Breast epithelium (tissue), 4 donors: ENCODE measurements at regions not wholly inside any gene's neighbourhood (a gene's known extent, or its start where the extent isn't known, plus 50 kb on each side); places are given as distances from the start of the nearest gene placed in this dataset.

Source experiments
- DNase-seq, 2 donors: peaks; one replicate each; pipeline ENCODE4 v3.0.0-alpha.2; 2019; ENCODE audit warnings: low spot score in 2 of 2
- H3K27ac ChIP-seq, 2 donors: fragments of 200-600 bp; sonication (generic) in 1 of 2; one replicate each; pipeline ENCODE4 v1.5.1; 2016 to 2019; ENCODE audit warnings: mild to moderate bottlenecking in 1 of 2
- H3K27me3 ChIP-seq, 2 donors: fragments of 200-600 bp; sonication (generic) in 1 of 2; one replicate each; pipeline versions ENCODE4 v1.5.1 to v1.6.0; 2017 to 2019; ENCODE audit warnings: control low read depth in 1 of 2, mild to moderate bottlenecking in 1 of 2
- H3K36me3 ChIP-seq: fragments of 200-600 bp; one replicate; pipeline ENCODE4 v1.5.1; 2019
- H3K4me1 ChIP-seq, 2 donors: fragments of 200-600 bp; sonication (generic); one replicate each; pipeline ENCODE4 v1.5.1; 2016 to 2019; ENCODE audit warnings: control low read depth in 1 of 2
- H3K4me3 ChIP-seq, 3 donors: fragments of 200-600 bp; sonication (generic); 1 replicate in 2 of 3; 2 replicates in 1 of 3; pipeline ENCODE4 v1.5.1; 2016 to 2019; ENCODE audit warnings: mild to moderate bottlenecking in 3 of 3, moderate library complexity in 2 of 3
- H3K9me3 ChIP-seq, 2 donors: fragments of 200-600 bp; sonication (generic) in 1 of 2; one replicate each; pipeline ENCODE4 v1.5.1; 2016 to 2019; ENCODE audit warnings: control low read depth in 1 of 2
- CTCF ChIP-seq, 3 donors: fragments of 450-650 bp; IDR thresholded peaks; one replicate each; pipeline ENCODE4 v1.5.1; 2016 to 2017; ENCODE audit warnings: antibody characterized with exemption in 3 of 3, mild to moderate bottlenecking in 3 of 3, moderate library complexity in 3 of 3
- POLR2A ChIP-seq: fragments of 450-650 bp; IDR thresholded peaks from one replicate; pipeline ENCODE4 v1.6.1; 2016; ENCODE audit warnings: antibody characterized with exemption, mild to moderate bottlenecking, moderate library complexity
- POLR2AphosphoS5 ChIP-seq, 3 donors: sonication (generic); formaldehyde crosslinking; IDR thresholded peaks; one replicate each; pipeline ENCODE4 v1.6.1; 2017; ENCODE audit warnings: antibody characterized with exemption in 3 of 3
- intact Hi-C: fragments of 100-400 bp; cut with DNase I; formaldehyde crosslinking; loops from one replicate; pipeline ENCODE4 v1.15.1; 2023; ENCODE audit warnings: low total_unique reads

DNA sequence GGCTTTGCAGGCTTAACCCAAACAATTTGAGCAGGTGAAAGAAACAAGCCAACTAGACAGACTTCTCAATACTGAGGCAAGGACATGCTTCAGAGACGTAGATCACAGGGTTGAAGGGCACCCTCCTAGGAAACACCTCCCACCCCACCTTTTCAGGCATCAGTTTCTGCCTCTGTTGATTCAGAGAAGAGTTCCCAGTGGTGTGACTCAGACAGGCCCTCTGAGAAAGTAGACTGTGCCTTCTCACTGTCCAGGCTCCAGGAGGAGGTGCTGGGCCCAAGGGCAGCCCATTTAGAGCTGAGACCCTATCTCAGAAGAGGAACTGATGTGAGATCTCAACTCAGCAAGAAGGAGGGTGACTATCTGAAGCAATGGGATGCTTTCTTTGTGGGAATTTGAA lies 108.1 kb downstream of the FAM50B start:
- no peaks in the 10 kb centered on the region for H3K36me3 ChIP-seq
- intact Hi-C loops = no loop called here
- no peak for TF ChIP-seq CTCF (IDR thresholded peaks at IDR 0.05)
- no peak for TF ChIP-seq POLR2AphosphoS5 (IDR thresholded peaks at IDR 0.05)
- no peak for TF ChIP-seq POLR2A

GRCh38 chr6:3958255-3958654 lies 109.1 kb downstream of the FAM50B start:
- no peaks in the 10 kb centered on the region for H3K9me3 ChIP-seq
- H3K27me3 ChIP-seq = no peaks in the 10 kb centered on the region
- no peaks in the 10 kb centered on the region for H3K36me3 ChIP-seq
- no peak overlapping the region for H3K27ac ChIP-seq
- H3K4me1 ChIP-seq = no peaks in the 10 kb centered on the region
- TF ChIP-seq POLR2AphosphoS5 (IDR thresholded peaks at IDR 0.05) = no peak
- TF ChIP-seq CTCF (IDR thresholded peaks at IDR 0.05) = no peak
- no peak for TF ChIP-seq POLR2A
- intact Hi-C loops = no loop called here
- no peak overlapping the region for H3K4me3 ChIP-seq
- DNase-seq = no peak

More for the DNA sequence above, 108.1 kb downstream of the FAM50B start:
- Histone ChIP-seq H3K27ac (no peak overlapping the region), H3K4me3 (no peak overlapping the region), H3K27me3 (no peaks in the 10 kb centered on the region), H3K4me1 (no peaks in the 10 kb centered on the region), H3K9me3 (no peaks in the 10 kb centered on the region)
- no peak for DNase-seq

DNA sequence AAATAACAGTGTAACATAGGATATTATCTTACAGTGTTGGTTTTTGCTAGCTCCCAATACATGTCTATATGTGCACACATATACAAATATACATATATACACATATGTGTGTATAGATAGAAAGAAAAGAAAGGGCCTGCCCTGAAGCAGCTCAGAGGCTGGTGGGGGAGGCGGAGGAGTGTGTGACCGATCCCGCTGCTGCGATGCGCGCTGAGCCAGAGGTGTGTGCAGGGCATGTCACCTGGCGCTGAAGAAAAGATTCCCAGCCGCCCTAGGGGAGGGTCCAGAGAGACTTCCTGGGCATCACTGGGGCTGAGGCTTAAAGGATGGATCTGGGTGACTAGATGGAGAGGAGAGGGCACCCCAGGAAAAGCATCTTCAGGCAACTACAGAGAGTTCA lies 110.2 kb downstream of the FAM50B start:
- Histone ChIP-seq H3K4me3 (no peak overlapping the region), H3K36me3 (no peaks in the 10 kb centered on the region), H3K4me1 (no peaks in the 10 kb centered on the region), H3K27me3 (no peaks in the 10 kb centered on the region), H3K9me3 (no peaks in the 10 kb centered on the region), H3K27ac (no peak overlapping the region)
- DNase-seq = no peak
- intact Hi-C loops = no loop called here
- TF ChIP-seq CTCF (IDR thresholded peaks at IDR 0.05) = no peak
- TF ChIP-seq POLR2AphosphoS5 (IDR thresholded peaks at IDR 0.05) = no peak
- TF ChIP-seq POLR2A = no peak

DNA sequence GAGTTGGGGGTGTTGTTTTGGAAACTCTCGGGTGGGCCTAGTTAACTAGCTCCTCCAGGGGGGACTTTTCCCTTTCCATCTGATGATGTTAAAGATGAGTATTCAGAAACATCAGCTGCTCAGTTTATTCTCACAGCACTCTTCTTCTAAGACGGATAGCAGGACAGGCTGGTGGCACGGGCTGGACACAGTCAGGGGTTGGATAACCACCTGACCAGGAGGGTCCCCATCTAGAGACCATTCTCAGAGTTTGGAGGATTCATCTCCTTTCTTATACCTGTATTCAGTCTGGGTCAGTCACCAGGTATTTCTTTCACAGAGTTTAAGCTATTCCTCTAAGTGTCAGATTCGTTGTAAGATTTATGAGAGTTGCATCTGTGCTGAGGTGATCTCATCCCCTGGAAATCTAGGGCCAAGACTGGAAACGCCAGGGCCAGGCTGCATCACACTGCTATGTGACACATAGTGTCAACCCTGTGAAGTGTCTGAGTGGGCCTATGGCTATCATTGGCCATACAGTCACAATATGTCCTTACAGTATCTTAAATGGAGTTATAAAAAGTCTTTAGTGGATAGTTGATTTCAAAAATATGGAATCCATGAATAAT lies 111.7 kb downstream of the FAM50B start:
- intact Hi-C loops = no loop called here

More for the DNA sequence above, 111.7 kb downstream of the FAM50B start:
- TF ChIP-seq POLR2A (no peak), POLR2AphosphoS5 (IDR thresholded peaks at IDR 0.05) (no peak), CTCF (IDR thresholded peaks at IDR 0.05) (no peak)
- DNase-seq = no peak
- no peak overlapping the region for H3K27ac ChIP-seq
- H3K4me1 ChIP-seq = no peaks in the 10 kb centered on the region
- no peaks in the 10 kb centered on the region for H3K9me3 ChIP-seq
- no peak overlapping the region for H3K4me3 ChIP-seq
- no peaks in the 10 kb centered on the region for H3K27me3 ChIP-seq
- H3K36me3 ChIP-seq = no peaks in the 10 kb centered on the region
